Calu3 (cell line): ENCODE measurements at regions not wholly inside any gene's neighbourhood (a gene's known extent, or its start where the extent isn't known, plus 50 kb on each side); places are given as distances from the start of the nearest gene placed in this dataset.
"Not testable (repeated sequence)": the region's sequence is repeated elsewhere in the genome, so short reads cannot be mapped to it uniquely, and the experiment has no call there.

Experiments used
- BruUV-seq: library from RNA; stranded (reverse); fragments of 400-500 nt; replicated peaks from 2 replicates; lab custom pipeline; 2021; lab: Mats Ljungman, UMichigan
- CTCF ChIA-PET: fragments of 300-600 bp; sonication (Branson Sonifier 250); formaldehyde crosslinking; loops from one replicate; lab custom pipeline; 2022; ENCODE audit warnings: antibody characterized with exemption; lab: Charles Lee
- DNase-seq: peaks from one replicate; pipeline ENCODE4 v3.0.0; 2022
- H3K27ac Mint-ChIP-seq: one replicate; pipeline ENCODE4 v1.8.0; 2022; ENCODE audit warnings: mixed read lengths; ENCODE audit not compliant: unreplicated experiment
- H3K27me3 Mint-ChIP-seq: one replicate; pipeline ENCODE4 v1.8.0; 2022; ENCODE audit warnings: mixed read lengths; ENCODE audit not compliant: unreplicated experiment
- H3K36me3 Mint-ChIP-seq: one replicate; pipeline ENCODE4 v1.8.0; 2022; ENCODE audit warnings: mild to moderate bottlenecking, moderate library complexity, mixed read lengths; ENCODE audit not compliant: insufficient read depth, unreplicated experiment
- H3K4me1 Mint-ChIP-seq: one replicate; pipeline ENCODE4 v1.8.0; 2022; ENCODE audit warnings: mild to moderate bottlenecking, low read depth, mixed read lengths; ENCODE audit not compliant: unreplicated experiment
- H3K4me3 Mint-ChIP-seq: one replicate; pipeline ENCODE4 v1.8.0; 2022; ENCODE audit warnings: mild to moderate bottlenecking, low read depth, moderate library complexity, mixed read lengths; ENCODE audit not compliant: unreplicated experiment
- H3K9me3 Mint-ChIP-seq: one replicate; pipeline ENCODE4 v1.8.0; 2022; ENCODE audit warnings: low read depth, mixed read lengths; ENCODE audit not compliant: unreplicated experiment
- intact Hi-C: fragments of 100-400 bp; cut with micrococcal nuclease; formaldehyde crosslinking; loops from one replicate; pipeline ENCODE4 v1.10.0; 2022; ENCODE audit not compliant: unreplicated experiment
- TF ChIP-seq, protein P1 (sequence below): fragments of 200-600 bp; IDR thresholded peaks from one replicate; pipeline ENCODE4 v1.8.0; 2022; ENCODE audit warnings: antibody characterized with exemption; ENCODE audit not compliant: unreplicated experiment

DNA sequence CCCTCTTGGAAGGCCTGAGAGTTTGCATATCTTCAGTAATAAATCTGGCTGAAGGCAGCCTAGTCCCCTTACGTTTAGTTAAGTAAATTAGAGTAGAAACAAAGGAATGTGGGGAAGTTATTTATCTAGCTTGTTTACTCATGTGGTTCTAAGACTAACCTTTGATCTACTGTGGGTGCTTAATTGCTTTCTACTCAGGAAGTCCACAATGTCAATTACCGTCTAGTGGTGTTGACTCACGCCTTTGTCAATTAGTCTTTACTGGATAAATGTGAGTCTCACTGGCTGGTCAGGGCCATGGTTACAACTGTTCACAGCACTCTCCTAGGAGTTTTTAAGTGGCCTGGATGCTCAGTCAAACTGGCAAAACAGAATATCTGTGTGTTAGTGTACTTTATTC, 2338.4 kb downstream of the TP53TG3F start:
- TF ChIP-seq, protein P1, sequence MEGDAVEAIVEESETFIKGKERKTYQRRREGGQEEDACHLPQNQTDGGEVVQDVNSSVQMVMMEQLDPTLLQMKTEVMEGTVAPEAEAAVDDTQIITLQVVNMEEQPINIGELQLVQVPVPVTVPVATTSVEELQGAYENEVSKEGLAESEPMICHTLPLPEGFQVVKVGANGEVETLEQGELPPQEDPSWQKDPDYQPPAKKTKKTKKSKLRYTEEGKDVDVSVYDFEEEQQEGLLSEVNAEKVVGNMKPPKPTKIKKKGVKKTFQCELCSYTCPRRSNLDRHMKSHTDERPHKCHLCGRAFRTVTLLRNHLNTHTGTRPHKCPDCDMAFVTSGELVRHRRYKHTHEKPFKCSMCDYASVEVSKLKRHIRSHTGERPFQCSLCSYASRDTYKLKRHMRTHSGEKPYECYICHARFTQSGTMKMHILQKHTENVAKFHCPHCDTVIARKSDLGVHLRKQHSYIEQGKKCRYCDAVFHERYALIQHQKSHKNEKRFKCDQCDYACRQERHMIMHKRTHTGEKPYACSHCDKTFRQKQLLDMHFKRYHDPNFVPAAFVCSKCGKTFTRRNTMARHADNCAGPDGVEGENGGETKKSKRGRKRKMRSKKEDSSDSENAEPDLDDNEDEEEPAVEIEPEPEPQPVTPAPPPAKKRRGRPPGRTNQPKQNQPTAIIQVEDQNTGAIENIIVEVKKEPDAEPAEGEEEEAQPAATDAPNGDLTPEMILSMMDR, result no peak
- intact Hi-C loops, result loop anchor here (10.0 kb wide), 1 partner anchor 93 kb away; no protein-coding TSS in a partner anchor
- Mint-ChIP-seq H3K27ac (no peak overlapping the region), H3K36me3 (no peaks in the 10 kb centered on the region), H3K4me1 (no peaks in the 10 kb centered on the region), H3K27me3 (no peaks in the 10 kb centered on the region), H3K4me3 (no peak overlapping the region), H3K9me3 (peaks cover 9% of the 10 kb centered on the region)
- BruUV-seq, result no TSS peak
- CTCF ChIA-PET, result no interaction called here
- DNase-seq, result no peak

DNA sequence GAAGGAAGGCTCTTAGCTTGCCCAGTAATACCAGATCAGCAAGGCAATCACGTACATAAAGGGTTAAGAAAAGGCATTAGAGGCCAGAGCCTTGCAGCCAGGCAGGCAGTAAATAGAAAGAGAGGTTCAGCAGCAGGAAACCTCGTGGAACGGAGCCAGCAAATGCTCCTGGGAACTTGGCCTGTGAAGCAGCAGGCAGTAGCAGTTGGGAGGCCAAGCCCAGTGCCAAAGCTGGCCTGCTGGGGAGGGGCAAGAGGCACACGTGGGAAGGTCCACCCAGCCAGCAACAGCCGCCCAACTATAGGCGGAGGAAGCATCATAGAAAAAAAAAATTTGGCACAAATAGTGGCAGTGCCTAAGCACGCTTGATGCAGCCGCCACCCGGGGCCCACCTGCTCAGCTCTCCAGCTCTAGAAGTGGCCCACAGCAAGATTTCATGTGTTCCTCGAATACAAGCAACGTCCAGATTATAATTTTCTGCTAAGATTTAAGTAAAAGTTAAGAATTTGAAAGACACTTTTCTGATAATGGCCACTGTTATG, 2339.5 kb downstream of the TP53TG3F start:
- Mint-ChIP-seq H3K4me1 (no peaks in the 10 kb centered on the region), H3K4me3 (no peak overlapping the region), H3K36me3 (no peaks in the 10 kb centered on the region), H3K27me3 (no peaks in the 10 kb centered on the region), H3K9me3 (peaks cover 12% of the 10 kb centered on the region), H3K27ac (no peak overlapping the region)
- DNase-seq, result no peak
- no TSS peak for BruUV-seq
- TF ChIP-seq, protein P1, result no peak
- intact Hi-C loops, result loop anchor here (10.0 kb wide), 1 partner anchor 94 kb away; no protein-coding TSS in a partner anchor
- CTCF ChIA-PET, result no interaction called here

DNA sequence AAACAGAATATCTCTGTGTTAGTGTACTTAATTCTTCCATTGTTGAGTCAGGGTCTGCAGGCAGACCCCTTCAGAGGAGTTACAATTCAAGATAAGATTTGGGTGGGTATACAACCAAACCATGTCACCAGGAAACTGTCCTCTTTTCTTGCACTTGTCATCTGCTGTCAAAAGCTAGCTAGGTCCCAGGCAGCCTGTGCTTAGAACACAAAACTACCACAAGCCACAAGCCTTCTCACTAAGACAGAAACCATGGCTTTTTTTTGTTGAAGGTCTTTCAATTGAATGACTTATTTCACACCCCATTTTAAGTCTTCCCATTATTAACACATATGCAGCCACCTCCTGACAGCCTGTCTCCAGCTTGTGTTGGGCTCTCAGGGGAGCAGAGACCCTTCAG, 2345.1 kb downstream of the TP53TG3F start:
- H3K36me3 Mint-ChIP-seq, CTCF ChIA-PET, intact Hi-C loops, DNase-seq, H3K27me3 Mint-ChIP-seq, BruUV-seq, H3K4me1 Mint-ChIP-seq, H3K4me3 Mint-ChIP-seq, H3K27ac Mint-ChIP-seq: not testable (repeated sequence)
- H3K9me3 Mint-ChIP-seq, result peaks cover 16% of the 10 kb centered on the region

DNA sequence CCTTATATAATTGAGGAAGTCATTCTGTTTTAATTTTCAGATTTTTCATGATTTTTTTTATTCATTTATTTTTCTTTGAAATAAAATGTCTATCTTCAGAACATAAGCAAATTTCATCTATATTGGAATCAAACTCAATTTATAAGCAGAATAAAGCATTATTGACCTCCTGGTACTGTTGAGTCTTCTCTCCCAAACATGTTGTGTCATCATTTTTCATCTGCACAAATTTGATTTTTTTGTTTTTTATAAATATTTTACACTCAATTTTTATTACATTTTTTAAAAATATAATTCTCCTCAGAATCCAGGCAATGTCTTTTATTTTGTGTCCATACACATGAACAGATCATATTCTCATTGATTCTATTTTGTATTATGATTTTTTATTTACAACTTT, 2363.9 kb downstream of the TP53TG3F start:
- H3K36me3 Mint-ChIP-seq, result no peaks in the 10 kb centered on the region
- H3K9me3 Mint-ChIP-seq, result peaks cover 9% of the 10 kb centered on the region
- H3K27ac Mint-ChIP-seq, result no peak overlapping the region
- intact Hi-C loops, result no loop called here
- H3K4me3 Mint-ChIP-seq, result no peak overlapping the region
- no peak for DNase-seq
- H3K4me1 Mint-ChIP-seq, result no peaks in the 10 kb centered on the region
- TF ChIP-seq, protein P1, result no peak
- BruUV-seq, result no TSS peak
- CTCF ChIA-PET, result no interaction called here
- H3K27me3 Mint-ChIP-seq, result no peaks in the 10 kb centered on the region

DNA sequence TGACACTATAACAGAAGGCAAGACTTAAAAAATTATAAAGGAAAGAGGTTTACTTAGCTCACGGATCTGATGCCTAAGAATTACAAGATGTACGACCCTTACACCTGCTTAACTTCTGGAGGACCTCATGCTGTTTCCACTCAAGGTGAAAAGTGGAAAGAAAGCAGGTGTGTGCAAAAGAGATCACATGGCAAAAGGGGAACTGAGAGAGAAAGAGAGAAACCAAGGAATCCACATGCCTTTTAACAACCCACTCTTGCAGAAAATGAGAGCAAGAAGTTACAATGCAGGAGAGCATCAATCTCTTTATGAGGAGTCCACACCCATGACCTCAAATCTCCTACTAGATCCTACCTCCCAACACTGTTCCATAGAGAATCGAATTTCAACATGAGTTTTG, 2382.2 kb downstream of the TP53TG3F start:
- H3K27me3 Mint-ChIP-seq, result no peaks in the 10 kb centered on the region

More for the DNA sequence above, 2382.2 kb downstream of the TP53TG3F start:
- Mint-ChIP-seq H3K9me3 (peaks cover 20% of the 10 kb centered on the region), H3K4me1 (no peaks in the 10 kb centered on the region), H3K4me3 (no peak overlapping the region), H3K36me3 (no peaks in the 10 kb centered on the region), H3K27ac (no peak overlapping the region)
- CTCF ChIA-PET, result no interaction called here
- no TSS peak for BruUV-seq
- intact Hi-C loops, result loop anchor here (10.0 kb wide), 1 partner anchor 67 kb away; no protein-coding TSS in a partner anchor
- DNase-seq, result no peak
- TF ChIP-seq, protein P1, result no peak
